ENCODE measurements at regions not wholly inside any gene's neighbourhood (a gene's known extent, or its start where the extent isn't known, plus 50 kb on each side); places are given as distances from the start of the nearest gene placed in this dataset.

- H3K9me3 ChIP-seq = no peaks in the 10 kb centered on the region
- H3K27ac ChIP-seq (ENCODE audit: low read length) = no peak overlapping the region
- Mint-ChIP-seq H3K27me3 (peaks cover 41 to 45% of the 10 kb centered on the region in 2 donors), H3K4me3 (peak overlapping the region in 1 of 3 donors; percentile 50), H3K27ac (no peak overlapping the region), H3K36me3 (peaks cover 4% of the 10 kb centered on the region), H3K4me1 (peaks cover 13 to 19% (median 14%) of the 10 kb centered on the region in 3 donors), H3K9me3 (peaks cover 0 to 7% (median 0%) of the 10 kb centered on the region in 3 donors)
- H3K27me3 ChIP-seq (replicated peaks in 1 of 2; ENCODE audit: control insufficient read depth in 2 of 2, extremely low read depth in 1 of 2, insufficient read depth in 2 of 2, low read length in 1 of 2) = peaks cover 15 to 17% of the 10 kb centered on the region in 2 experiments
- POLR2A ChIA-PET = no interaction called here
- no peak overlapping the region for H3K4me3 ChIP-seq (ENCODE audit: control insufficient read depth in 1 of 2, extremely low read depth in 1 of 2, low read length in 1 of 2)
- CTCF ChIA-PET = no interaction called here
- ATAC-seq (replicated peaks in 1 of 4) (peak in 2 of 4 experiments; percentile 28 to 36), DNase-seq (peak in 6 of 35 experiments; percentile 3 to 19 (median 6))
- no peaks in the 10 kb centered on the region for H3K36me3 ChIP-seq (ENCODE audit: control insufficient read depth in 2 of 2, extremely low read depth in 1 of 2, insufficient read depth in 1 of 2, low read length in 1 of 2)
- 13% methylated on average over 33 of the region's 42 CpGs for WGBS (ENCODE audit: insufficient coverage)
- peaks cover 0 to 7% of the 10 kb centered on the region in 2 experiments for H3K4me1 ChIP-seq (ENCODE audit: control insufficient read depth in 1 of 2, extremely low read depth in 1 of 2, insufficient read depth in 2 of 2, low read length in 2 of 2)
Observed at GRCh38 chr9:89234205-89235067, 55.8 kb upstream of the SHC3 start.

GRCh38 chr9:89236955-89237573 lies 58.4 kb upstream of the SHC3 start:
- Histone ChIP-seq H3K9me3 (no peaks in the 10 kb centered on the region), H3K27ac (ENCODE audit: low read length) (no peak overlapping the region), H3K27me3 (replicated peaks in 1 of 2; ENCODE audit: control insufficient read depth in 2 of 2, extremely low read depth in 1 of 2, insufficient read depth in 2 of 2, low read length in 1 of 2) (peaks cover 15 to 17% of the 10 kb centered on the region in 2 experiments), H3K36me3 (ENCODE audit: control insufficient read depth in 2 of 2, extremely low read depth in 1 of 2, insufficient read depth in 1 of 2, low read length in 1 of 2) (no peaks in the 10 kb centered on the region), H3K4me3 (ENCODE audit: control insufficient read depth in 1 of 2, extremely low read depth in 1 of 2, low read length in 1 of 2) (no peak overlapping the region), H3K4me1 (ENCODE audit: control insufficient read depth in 1 of 2, extremely low read depth in 1 of 2, insufficient read depth in 2 of 2, low read length in 2 of 2) (peaks cover 0 to 7% of the 10 kb centered on the region in 2 experiments)
- H3K36me3 Mint-ChIP-seq = peaks cover 4% of the 10 kb centered on the region
- H3K4me1 Mint-ChIP-seq = peaks cover 13 to 19% (median 14%) of the 10 kb centered on the region in 3 donors
- ChIA-PET POLR2A (no interaction called here), CTCF (no interaction called here)
- 90% methylated on average over 2 of the region's 6 CpGs for WGBS (ENCODE audit: insufficient coverage)
- peaks cover 0 to 10% (median 0%) of the 10 kb centered on the region in 3 donors for H3K9me3 Mint-ChIP-seq
- no peak overlapping the region for H3K27ac Mint-ChIP-seq
- DNase-seq (no peak), ATAC-seq (replicated peaks in 1 of 4) (no peak)
- H3K27me3 Mint-ChIP-seq = peaks cover 55 to 57% of the 10 kb centered on the region in 2 donors
- H3K4me3 Mint-ChIP-seq = no peak overlapping the region

DNA sequence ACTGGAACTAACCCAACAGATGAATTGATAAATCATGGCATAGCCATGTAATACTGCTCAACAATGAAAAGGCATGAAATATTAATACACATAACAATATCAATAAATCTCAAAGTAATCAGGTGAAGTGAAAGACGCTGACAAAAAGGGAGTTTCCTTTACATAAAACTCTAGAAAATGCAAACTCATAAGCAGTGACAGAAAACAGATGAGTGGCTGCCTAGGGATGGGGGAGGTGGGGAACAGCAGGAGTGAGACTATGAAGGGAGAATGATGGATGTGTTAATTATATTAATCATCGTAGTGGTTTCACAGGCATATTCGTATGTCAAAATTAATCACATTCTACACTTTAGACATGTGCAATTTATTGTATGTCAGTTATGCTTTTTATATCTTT lies 59.8 kb upstream of the SHC3 start:
- DNase-seq = no peak
- H3K9me3 Mint-ChIP-seq = peaks cover 0 to 10% (median 0%) of the 10 kb centered on the region in 3 donors

GRCh38 chr9:89243296-89244061 lies 64.9 kb upstream of the SHC3 start:
- 92% methylated on average over 4 of the region's 8 CpGs for WGBS (ENCODE audit: insufficient coverage)
- no peak overlapping the region for H3K4me3 Mint-ChIP-seq
- DNase-seq (no peak), ATAC-seq (replicated peaks in 1 of 4) (no peak)
- H3K4me1 Mint-ChIP-seq = no peaks in the 10 kb centered on the region
- Histone ChIP-seq H3K4me1 (ENCODE audit: control insufficient read depth in 1 of 2, extremely low read depth in 1 of 2, insufficient read depth in 2 of 2, low read length in 2 of 2) (no peaks in the 10 kb centered on the region), H3K36me3 (ENCODE audit: control insufficient read depth in 2 of 2, extremely low read depth in 1 of 2, insufficient read depth in 1 of 2, low read length in 1 of 2) (no peaks in the 10 kb centered on the region), H3K4me3 (ENCODE audit: control insufficient read depth in 1 of 2, extremely low read depth in 1 of 2, low read length in 1 of 2) (no peak overlapping the region), H3K9me3 (no peaks in the 10 kb centered on the region), H3K27ac (ENCODE audit: low read length) (no peak overlapping the region), H3K27me3 (replicated peaks in 1 of 2; ENCODE audit: control insufficient read depth in 2 of 2, extremely low read depth in 1 of 2, insufficient read depth in 2 of 2, low read length in 1 of 2) (peaks cover 0 to 6% of the 10 kb centered on the region in 2 experiments)
- peaks cover 3% of the 10 kb centered on the region for H3K36me3 Mint-ChIP-seq
- peaks cover 0 to 10% (median 0%) of the 10 kb centered on the region in 3 donors for H3K9me3 Mint-ChIP-seq
- POLR2A ChIA-PET = no interaction called here
- no peak overlapping the region for H3K27ac Mint-ChIP-seq
- H3K27me3 Mint-ChIP-seq = peaks cover 15 to 28% of the 10 kb centered on the region in 2 donors
- CTCF ChIA-PET = interaction anchor here in 1 of 2 donors (0.7 kb wide), 1 partner anchor 342 kb away, joined by 3 read pairs; no protein-coding TSS in a partner anchor

More for the DNA sequence above, 59.8 kb upstream of the SHC3 start:
- WGBS (ENCODE audit: insufficient coverage) = no CpG with 5 or more reads among the region's 3 CpGs
- Mint-ChIP-seq H3K27me3 (peaks cover 52 to 55% of the 10 kb centered on the region in 2 donors), H3K36me3 (peaks cover 4% of the 10 kb centered on the region), H3K4me1 (peaks cover 13 to 19% (median 14%) of the 10 kb centered on the region in 3 donors), H3K27ac (peak overlapping the region in 1 of 2 donors; percentile 23), H3K4me3 (no peak overlapping the region)
- H3K9me3 ChIP-seq = no peaks in the 10 kb centered on the region
- no peak overlapping the region for H3K27ac ChIP-seq (ENCODE audit: low read length)
- ChIA-PET POLR2A (no interaction called here), CTCF (no interaction called here)
- peaks cover 10 to 15% of the 10 kb centered on the region in 2 experiments for H3K27me3 ChIP-seq (replicated peaks in 1 of 2; ENCODE audit: control insufficient read depth in 2 of 2, extremely low read depth in 1 of 2, insufficient read depth in 2 of 2, low read length in 1 of 2)
- ATAC-seq (replicated peaks in 1 of 4) = no peak
- H3K4me1 ChIP-seq (ENCODE audit: control insufficient read depth in 1 of 2, extremely low read depth in 1 of 2, insufficient read depth in 2 of 2, low read length in 2 of 2) = peaks cover 0 to 7% of the 10 kb centered on the region in 2 experiments
- no peak overlapping the region for H3K4me3 ChIP-seq (ENCODE audit: control insufficient read depth in 1 of 2, extremely low read depth in 1 of 2, low read length in 1 of 2)
- no peaks in the 10 kb centered on the region for H3K36me3 ChIP-seq (ENCODE audit: control insufficient read depth in 2 of 2, extremely low read depth in 1 of 2, insufficient read depth in 1 of 2, low read length in 1 of 2)

- no peaks in the 10 kb centered on the region for H3K4me1 ChIP-seq (ENCODE audit: control insufficient read depth in 1 of 2, extremely low read depth in 1 of 2, insufficient read depth in 2 of 2, low read length in 2 of 2)
- Mint-ChIP-seq H3K27ac (no peak overlapping the region), H3K4me1 (no peaks in the 10 kb centered on the region), H3K9me3 (peaks cover 0 to under 1% (median under 1%) of the 10 kb centered on the region in 3 donors), H3K27me3 (peaks cover 0 to 9% of the 10 kb centered on the region in 2 donors), H3K36me3 (peaks cover 3% of the 10 kb centered on the region), H3K4me3 (no peak overlapping the region)
- no peak for ATAC-seq (replicated peaks in 1 of 4)
- DNase-seq = no peak
- no peak overlapping the region for H3K4me3 ChIP-seq (ENCODE audit: control insufficient read depth in 1 of 2, extremely low read depth in 1 of 2, low read length in 1 of 2)
- POLR2A ChIA-PET = no interaction called here
- H3K27ac ChIP-seq (ENCODE audit: low read length) = no peak overlapping the region
- 83% methylated on average over 3 of the region's 5 CpGs for WGBS (ENCODE audit: insufficient coverage)
- H3K27me3 ChIP-seq (replicated peaks in 1 of 2; ENCODE audit: control insufficient read depth in 2 of 2, extremely low read depth in 1 of 2, insufficient read depth in 2 of 2, low read length in 1 of 2) = peaks cover 0 to 9% of the 10 kb centered on the region in 2 experiments
- no peaks in the 10 kb centered on the region for H3K9me3 ChIP-seq
- no peaks in the 10 kb centered on the region for H3K36me3 ChIP-seq (ENCODE audit: control insufficient read depth in 2 of 2, extremely low read depth in 1 of 2, insufficient read depth in 1 of 2, low read length in 1 of 2)
- CTCF ChIA-PET = no interaction called here
Observed at GRCh38 chr9:89246840-89247239, 64.2 kb upstream of the CKS2 start.
